SK-N-MC (cell line): ENCODE measurements at regions not wholly inside any gene's neighbourhood (a gene's known extent, or its start where the extent isn't known, plus 50 kb on each side); places are given as distances from the start of the nearest gene placed in this dataset.

Source experiments
- DNase-seq: peaks from one replicate; pipeline ENCODE4 v3.0.0-alpha.2; 2011; ENCODE audit warnings: low read depth, low spot score
- H3K27ac ChIP-seq: fragments of 200-600 bp; sonication (generic); 2 replicates; pipeline ENCODE4 v1.5.1; 2016; ENCODE audit warnings: mixed run types
- H3K36me3 ChIP-seq: fragments of 200-600 bp; sonication (generic); 2 replicates; pipeline ENCODE4 v1.6.1; 2017; ENCODE audit warnings: antibody characterized with exemption, low read length, mixed read lengths; ENCODE audit not compliant: insufficient read depth
- H3K4me3 ChIP-seq: fragments of 200-600 bp; sonication (generic); 2 replicates; pipeline ENCODE4 v1.5.1; 2016
- H3K9ac ChIP-seq: fragments of 200-600 bp; sonication (generic); 2 replicates; pipeline ENCODE4 v1.8.0; 2017; ENCODE audit warnings: mixed run types, mixed read lengths; ENCODE audit not compliant: insufficient read length
- H3K9me3 ChIP-seq: fragments of 200-600 bp; sonication (generic); 2 replicates; pipeline ENCODE4 v1.6.1; 2017; ENCODE audit warnings: low read depth, mild to moderate bottlenecking, antibody characterized with exemption, low read length, moderate library complexity, mixed read lengths
- EZH2 ChIP-seq: fragments of 200-600 bp; sonication (generic); IDR thresholded peaks from one replicate; pipeline ENCODE4 v1.6.1; 2017; ENCODE audit warnings: antibody characterized with exemption
- FOXP2 ChIP-seq: optimal IDR thresholded peaks from 2 replicates; pipeline ENCODE3; 2011; ENCODE audit warnings: mild to moderate bottlenecking, moderate library complexity; ENCODE audit not compliant: insufficient read depth; ENCODE audit errors: extremely low read length, control extremely low read depth
- POLR2AphosphoS5 ChIP-seq: IDR thresholded peaks from 2 replicates; pipeline ENCODE4 v1.6.1; 2012; ENCODE audit warnings: mild to moderate bottlenecking, low read depth, low read length, borderline replicate concordance

DNA sequence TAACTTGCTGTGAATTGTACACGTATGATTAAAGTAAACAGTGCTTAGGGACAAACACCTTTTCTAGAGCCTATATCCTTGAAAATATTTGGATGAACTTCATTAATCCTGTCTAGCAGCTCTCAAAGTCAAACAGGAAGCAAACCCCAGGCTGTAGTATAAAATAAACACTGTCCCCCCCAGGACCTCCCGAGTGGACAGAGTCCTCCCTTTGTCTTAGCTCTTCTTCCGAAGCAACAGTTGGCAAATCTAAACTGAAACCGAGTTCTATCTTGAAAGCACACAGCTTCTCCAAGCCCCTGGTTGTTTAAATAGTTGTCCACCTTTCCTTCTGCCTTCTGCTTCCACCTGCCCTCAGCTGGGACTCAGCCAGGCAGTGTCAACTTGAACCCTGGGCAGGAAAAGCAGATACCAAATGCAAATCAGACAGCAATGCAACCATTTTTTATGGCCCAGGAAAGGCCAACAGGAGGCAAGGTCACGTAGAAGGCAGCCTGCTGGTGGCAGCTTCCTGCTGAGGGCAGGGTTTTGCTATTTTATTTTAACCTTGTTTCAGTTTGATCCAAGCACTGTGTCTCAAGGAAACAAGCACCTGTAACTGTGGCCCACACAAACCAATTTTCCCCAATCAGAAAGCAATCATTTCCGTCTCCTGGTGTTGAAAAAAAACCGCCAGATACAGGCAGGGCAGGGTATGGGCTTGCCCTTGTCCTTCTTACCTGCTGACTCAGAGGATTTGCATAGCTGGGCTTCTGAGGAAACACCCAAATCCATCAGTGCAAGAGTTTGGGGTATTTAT is 110.3 kb upstream of the KIT start:
- no peak overlapping the region for H3K27ac ChIP-seq
- H3K36me3 ChIP-seq, result no peaks in the 10 kb centered on the region
- H3K9ac ChIP-seq, result no peak overlapping the region
- DNase-seq, result no peak
- TF ChIP-seq POLR2AphosphoS5 (no peak), FOXP2 (no peak), EZH2 (no peak)
- no peaks in the 10 kb centered on the region for H3K9me3 ChIP-seq
- no peak overlapping the region for H3K4me3 ChIP-seq

DNA sequence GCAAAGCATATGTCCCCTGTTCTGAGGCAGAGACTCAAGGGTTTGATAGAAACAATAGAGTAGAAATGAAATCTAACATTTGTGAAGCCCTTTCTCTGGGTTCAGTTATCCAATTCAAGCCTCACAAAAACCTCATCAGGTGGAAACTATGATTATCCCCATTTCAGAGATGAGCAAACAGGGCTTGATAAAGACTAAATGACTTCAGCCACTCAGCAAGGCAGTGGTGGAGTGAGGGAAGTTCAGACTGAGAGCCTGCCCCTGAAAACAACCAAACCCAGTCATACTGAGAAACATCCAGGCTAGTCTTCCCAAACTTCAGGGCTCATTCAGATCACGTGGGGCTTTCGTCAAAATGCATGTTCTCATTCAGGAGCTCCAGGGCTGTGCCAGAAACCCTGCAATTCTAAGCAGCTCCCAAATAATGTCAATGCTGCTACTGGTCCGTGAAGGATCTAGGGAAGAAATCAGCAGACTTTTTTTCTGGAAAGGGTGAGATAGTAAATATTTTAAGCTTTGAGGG is 109.6 kb upstream of the KIT start:
- Histone ChIP-seq H3K9ac (no peak overlapping the region), H3K9me3 (no peaks in the 10 kb centered on the region), H3K4me3 (no peak overlapping the region), H3K27ac (no peak overlapping the region), H3K36me3 (no peaks in the 10 kb centered on the region)
- no peak for TF ChIP-seq EZH2
- TF ChIP-seq FOXP2, result no peak
- no peak for TF ChIP-seq POLR2AphosphoS5
- no peak for DNase-seq

GRCh38 chr4:54548831-54549460 is 108.8 kb upstream of the KIT start:
- Histone ChIP-seq H3K4me3 (no peak overlapping the region), H3K9me3 (no peaks in the 10 kb centered on the region), H3K27ac (no peak overlapping the region), H3K9ac (no peak overlapping the region), H3K36me3 (no peaks in the 10 kb centered on the region)
- DNase-seq, result no peak
- no peak for TF ChIP-seq EZH2
- TF ChIP-seq FOXP2, result no peak
- no peak for TF ChIP-seq POLR2AphosphoS5

DNA sequence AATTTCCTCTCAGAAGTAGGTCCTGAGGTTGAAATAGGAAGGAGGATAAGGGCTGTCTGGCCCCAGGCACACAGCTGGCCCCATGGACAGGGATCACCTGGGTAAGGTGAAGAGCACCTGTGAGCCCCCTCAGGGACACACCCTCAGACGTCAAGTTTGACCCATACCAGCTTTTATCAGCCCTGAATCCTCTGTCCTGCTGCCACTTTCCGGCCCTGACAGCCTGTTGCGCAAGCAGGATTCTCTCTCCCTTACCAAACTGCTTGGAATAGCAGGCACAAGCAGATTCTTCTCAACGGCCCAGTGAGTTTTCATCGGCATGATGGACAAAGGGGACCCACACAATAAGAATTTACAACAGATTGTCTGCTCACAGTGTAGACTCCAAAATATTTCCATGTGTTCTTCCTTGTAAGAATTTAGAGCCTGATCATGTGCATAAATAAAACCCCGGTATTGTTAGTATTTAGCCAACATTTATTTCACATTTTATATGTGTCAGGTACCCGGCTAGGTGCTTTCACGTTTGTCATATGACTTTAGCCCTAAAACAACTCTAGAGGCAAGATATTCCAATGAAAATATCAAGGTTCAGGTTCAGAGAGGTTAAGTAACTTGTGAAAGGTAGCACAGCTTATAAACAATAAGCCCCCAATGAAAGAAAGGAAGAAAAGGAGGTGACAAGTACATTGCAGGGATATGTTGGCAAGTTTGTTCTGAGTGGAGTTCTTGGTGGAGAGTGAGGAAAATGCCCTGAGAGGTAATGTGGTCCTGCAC is 107.2 kb upstream of the KIT start:
- Histone ChIP-seq H3K4me3 (no peak overlapping the region), H3K27ac (no peak overlapping the region), H3K36me3 (no peaks in the 10 kb centered on the region), H3K9me3 (no peaks in the 10 kb centered on the region), H3K9ac (no peak overlapping the region)
- TF ChIP-seq POLR2AphosphoS5 (no peak), EZH2 (no peak), FOXP2 (no peak)
- no peak for DNase-seq

DNA sequence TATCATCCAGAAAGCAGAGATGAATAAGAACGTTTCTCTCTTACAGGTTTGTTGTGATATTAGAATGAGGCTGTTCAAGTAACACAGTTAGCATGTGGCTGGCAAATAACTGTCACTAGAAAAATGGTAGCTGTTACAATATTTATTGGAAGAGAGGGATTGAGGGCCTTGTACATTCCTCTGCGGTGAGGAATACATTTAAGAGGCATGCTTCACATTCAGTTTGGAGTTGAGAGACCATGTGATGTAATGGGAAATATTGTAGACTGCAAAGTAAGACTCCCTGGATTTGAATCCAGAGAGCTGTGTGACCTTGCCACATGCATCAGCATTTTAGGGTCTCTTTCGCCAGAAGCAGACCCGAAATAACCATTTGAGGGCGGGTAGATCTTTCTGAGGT is 104.8 kb upstream of the KIT start:
- no peaks in the 10 kb centered on the region for H3K36me3 ChIP-seq
- H3K9ac ChIP-seq, result no peak overlapping the region
- H3K4me3 ChIP-seq, result no peak overlapping the region
- no peak for DNase-seq
- H3K27ac ChIP-seq, result no peak overlapping the region
- TF ChIP-seq POLR2AphosphoS5 (no peak), EZH2 (no peak), FOXP2 (no peak)
- no peaks in the 10 kb centered on the region for H3K9me3 ChIP-seq

- Histone ChIP-seq H3K27ac (no peak overlapping the region), H3K9ac (no peak overlapping the region), H3K36me3 (no peaks in the 10 kb centered on the region), H3K4me3 (no peak overlapping the region), H3K9me3 (no peaks in the 10 kb centered on the region)
- no peak for DNase-seq
- TF ChIP-seq EZH2 (no peak), POLR2AphosphoS5 (no peak), FOXP2 (no peak)
Observed at GRCh38 chr4:54554339-54554990, 103.3 kb upstream of the KIT start.

GRCh38 chr4:54556051-54556450 is 101.7 kb upstream of the KIT start:
- no peak overlapping the region for H3K4me3 ChIP-seq
- no peaks in the 10 kb centered on the region for H3K9me3 ChIP-seq
- TF ChIP-seq POLR2AphosphoS5, result no peak
- TF ChIP-seq EZH2, result no peak
- TF ChIP-seq FOXP2, result no peak
- no peak overlapping the region for H3K27ac ChIP-seq
- no peak overlapping the region for H3K9ac ChIP-seq
- no peaks in the 10 kb centered on the region for H3K36me3 ChIP-seq
- no peak for DNase-seq

- no peak for DNase-seq
- Histone ChIP-seq H3K27ac (no peak overlapping the region), H3K9me3 (no peaks in the 10 kb centered on the region), H3K36me3 (no peaks in the 10 kb centered on the region), H3K9ac (no peak overlapping the region), H3K4me3 (no peak overlapping the region)
- TF ChIP-seq EZH2 (no peak), FOXP2 (no peak), POLR2AphosphoS5 (no peak)
Observed at GRCh38 chr4:54556587-54556986, 101.2 kb upstream of the KIT start.
